ENCODE measurements at regions not wholly inside any gene's neighbourhood (a gene's known extent, or its start where the extent isn't known, plus 50 kb on each side); places are given as distances from the start of the nearest gene placed in this dataset.
"Not testable (repeated sequence)": the region's sequence is repeated elsewhere in the genome, so short reads cannot be mapped to it uniquely, and the experiment has no call there.

- not testable (repeated sequence) for DNase-seq (ENCODE audit: low read depth)
Observed at GRCh38 chr22:10736879-10737278, 4791.1 kb upstream of the OR11H1 start.

GRCh38 chr22:10737931-10738330 lies 4790.1 kb upstream of the OR11H1 start:
- DNase-seq (ENCODE audit: low read depth) = not testable (repeated sequence)

GRCh38 chr22:10741210-10741609 lies 4786.8 kb upstream of the OR11H1 start:
- no peak for DNase-seq (ENCODE audit: low read depth)

GRCh38 chr22:10741776-10742630 lies 4786.0 kb upstream of the OR11H1 start:
- DNase-seq (ENCODE audit: low read depth) = peak; percentile 74

GRCh38 chr22:10746382-10746781 lies 4781.6 kb upstream of the OR11H1 start:
- not testable (repeated sequence) for DNase-seq (ENCODE audit: low read depth)

GRCh38 chr22:10747227-10747626 lies 4780.8 kb upstream of the OR11H1 start:
- DNase-seq (ENCODE audit: low read depth) = not testable (repeated sequence)

GRCh38 chr22:10748751-10749150 lies 4779.2 kb upstream of the OR11H1 start:
- not testable (repeated sequence) for DNase-seq (ENCODE audit: low read depth)

- not testable (repeated sequence) for DNase-seq (ENCODE audit: low read depth)
Observed at GRCh38 chr22:10749423-10749822, 4778.6 kb upstream of the OR11H1 start.

GRCh38 chr22:10753566-10753965 lies 4774.4 kb upstream of the OR11H1 start:
- DNase-seq (ENCODE audit: low read depth) = not testable (repeated sequence)

GRCh38 chr22:10755350-10755749 lies 4772.6 kb upstream of the OR11H1 start:
- DNase-seq (ENCODE audit: low read depth) = not testable (repeated sequence)

GRCh38 chr22:10760418-10760817 lies 4767.6 kb upstream of the OR11H1 start:
- not testable (repeated sequence) for DNase-seq (ENCODE audit: low read depth)

GRCh38 chr22:10766320-10766719 lies 4761.7 kb upstream of the OR11H1 start:
- not testable (repeated sequence) for DNase-seq (ENCODE audit: low read depth)

- not testable (repeated sequence) for DNase-seq (ENCODE audit: low read depth)
Observed at GRCh38 chr22:10768875-10769274, 4759.1 kb upstream of the OR11H1 start.

GRCh38 chr22:10771744-10772143 lies 4756.2 kb upstream of the OR11H1 start:
- not testable (repeated sequence) for DNase-seq (ENCODE audit: low read depth)

- not testable (repeated sequence) for DNase-seq (ENCODE audit: low read depth)
Observed at GRCh38 chr22:10773341-10773740, 4754.7 kb upstream of the OR11H1 start.

- DNase-seq (ENCODE audit: low read depth) = not testable (repeated sequence)
Observed at GRCh38 chr22:10775601-10776357, 4752.2 kb upstream of the OR11H1 start.

GRCh38 chr22:10776358-10776729 lies 4751.6 kb upstream of the OR11H1 start:
- not testable (repeated sequence) for DNase-seq (ENCODE audit: low read depth)

- not testable (repeated sequence) for DNase-seq (ENCODE audit: low read depth)
Observed at GRCh38 chr22:10777733-10778132, 4750.3 kb upstream of the OR11H1 start.

GRCh38 chr22:10778296-10778814 lies 4749.6 kb upstream of the OR11H1 start:
- no peak for DNase-seq (ENCODE audit: low read depth)

GRCh38 chr22:10779200-10779599 lies 4748.8 kb upstream of the OR11H1 start:
- DNase-seq (ENCODE audit: low read depth) = not testable (repeated sequence)

GRCh38 chr22:10780281-10780680 lies 4747.7 kb upstream of the OR11H1 start:
- no peak for DNase-seq (ENCODE audit: low read depth)

Data from HT1080 (cell line).